MM.1S (cell line): ENCODE measurements at regions not wholly inside any gene's neighbourhood (a gene's known extent, or its start where the extent isn't known, plus 50 kb on each side); places are given as distances from the start of the nearest gene placed in this dataset.

Experiments used
- DNase-seq: peaks from one replicate; pipeline ENCODE4 v3.0.0-alpha.2; 2015
- H2AFZ ChIP-seq: fragments of 300-600 bp; sonication (generic); 2 replicates; pipeline ENCODE4 v1.6.0; 2016; ENCODE audit warnings: antibody characterized with exemption, low read length
- H3F3A ChIP-seq: fragments of 300-600 bp; sonication (generic); 2 replicates; pipeline ENCODE4 v1.6.1; 2016; ENCODE audit warnings: mild to moderate bottlenecking, antibody characterized with exemption, low read length, moderate library complexity, mixed read lengths; ENCODE audit not compliant: insufficient read depth
- H3K27ac ChIP-seq: fragments of 300-600 bp; sonication (generic); 2 replicates; pipeline ENCODE4 v1.5.1; 2016; ENCODE audit warnings: mild to moderate bottlenecking, low read length
- H3K27me3 ChIP-seq: fragments of 300-600 bp; sonication (generic); replicated peaks from 2 replicates; pipeline ENCODE4 v1.6.0; 2016; ENCODE audit warnings: low read length; ENCODE audit not compliant: insufficient read depth
- H3K36me3 ChIP-seq: fragments of 300-600 bp; sonication (generic); replicated peaks from 2 replicates; pipeline ENCODE4 v1.6.1; 2016; ENCODE audit warnings: mild to moderate bottlenecking, low read length, mixed read lengths; ENCODE audit not compliant: insufficient read depth
- H3K4me1 ChIP-seq: fragments of 300-600 bp; sonication (generic); 2 replicates; pipeline ENCODE4 v1.6.1; 2016; ENCODE audit warnings: low read length, mixed read lengths
- H3K4me2 ChIP-seq: fragments of 300-600 bp; sonication (generic); 2 replicates; pipeline ENCODE4 v1.6.0; 2016; ENCODE audit warnings: low read depth, low read length
- H3K4me3 ChIP-seq: fragments of 300-600 bp; sonication (generic); 2 replicates; pipeline ENCODE4 v1.5.1; 2016; ENCODE audit warnings: low read length, mixed read lengths
- H3K79me2 ChIP-seq: fragments of 300-600 bp; sonication (generic); 2 replicates; pipeline ENCODE4 v1.6.1; 2016; ENCODE audit warnings: mixed run types, low read length, mixed read lengths
- H3K9ac ChIP-seq: fragments of 300-600 bp; sonication (generic); 2 replicates; pipeline ENCODE4 v1.6.1; 2016; ENCODE audit warnings: low read length, mixed read lengths
- H3K9me2 ChIP-seq: fragments of 300-600 bp; sonication (generic); replicated peaks from 2 replicates; pipeline ENCODE4 v1.6.1; 2016; ENCODE audit warnings: mild to moderate bottlenecking, low read length, mixed read lengths; ENCODE audit not compliant: insufficient read depth
- H3K9me3 ChIP-seq: fragments of 300-600 bp; sonication (generic); replicated peaks from 2 replicates; pipeline ENCODE4 v1.6.1; 2016; ENCODE audit warnings: mild to moderate bottlenecking, low read length, mixed read lengths; ENCODE audit not compliant: insufficient read depth
- H4K20me1 ChIP-seq: fragments of 300-600 bp; sonication (generic); 2 replicates; pipeline ENCODE4 v1.6.1; 2016; ENCODE audit warnings: mild to moderate bottlenecking, low read length, moderate library complexity, mixed read lengths; ENCODE audit not compliant: insufficient read depth
- EZH2 ChIP-seq: fragments of 300-600 bp; sonication (generic); optimal IDR thresholded peaks from 2 replicates; pipeline ENCODE3; 2017; ENCODE audit warnings: low read depth, mild to moderate bottlenecking, antibody characterized with exemption, low read length, mixed read lengths
- EZH2phosphoT487 ChIP-seq: fragments of 300-600 bp; sonication (generic); IDR thresholded peaks from 2 replicates; pipeline ENCODE4 v1.6.1; 2018; ENCODE audit warnings: antibody characterized with exemption, low read length
- TF ChIP-seq, protein P1 (sequence below): fragments of 300-600 bp; sonication (generic); IDR thresholded peaks from 2 replicates; pipeline ENCODE4 v1.5.1; 2016; ENCODE audit warnings: antibody characterized with exemption, low read length, mixed read lengths

DNA sequence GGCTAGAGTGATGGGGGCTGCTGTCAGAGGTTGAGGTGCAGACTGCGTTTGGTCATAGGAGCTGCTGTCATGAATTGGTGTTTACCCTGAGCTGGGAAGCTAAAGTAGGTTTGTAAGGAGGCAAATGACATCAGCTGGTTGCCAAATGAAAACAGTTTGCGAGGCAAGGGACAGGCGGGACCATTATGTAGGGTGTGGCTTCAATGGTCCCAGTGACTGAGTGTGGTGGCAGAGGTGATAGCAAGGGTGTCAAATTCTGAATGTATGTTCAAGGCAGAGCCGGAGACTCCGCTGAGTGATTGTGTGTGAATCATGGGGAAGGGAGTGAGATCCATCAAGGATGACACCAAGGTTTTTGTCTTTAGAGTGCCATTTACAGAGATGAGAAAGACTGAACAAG lies 359.5 kb downstream of the VRK1 start:
- no peaks in the 10 kb centered on the region for H3K79me2 ChIP-seq
- H3K4me2 ChIP-seq, result no peak overlapping the region
- no peaks in the 10 kb centered on the region for H3K27me3 ChIP-seq
- H3K36me3 ChIP-seq, result no peaks in the 10 kb centered on the region
- H3K9me3 ChIP-seq, result no peaks in the 10 kb centered on the region
- H4K20me1 ChIP-seq, result no peaks in the 10 kb centered on the region
- no peaks in the 10 kb centered on the region for H3K9me2 ChIP-seq
- H3K27ac ChIP-seq, result no peak overlapping the region
- H3F3A ChIP-seq, result no peaks in the 10 kb centered on the region
- TF ChIP-seq EZH2, result no peak
- no peak for TF ChIP-seq EZH2phosphoT487
- TF ChIP-seq, protein P1, sequence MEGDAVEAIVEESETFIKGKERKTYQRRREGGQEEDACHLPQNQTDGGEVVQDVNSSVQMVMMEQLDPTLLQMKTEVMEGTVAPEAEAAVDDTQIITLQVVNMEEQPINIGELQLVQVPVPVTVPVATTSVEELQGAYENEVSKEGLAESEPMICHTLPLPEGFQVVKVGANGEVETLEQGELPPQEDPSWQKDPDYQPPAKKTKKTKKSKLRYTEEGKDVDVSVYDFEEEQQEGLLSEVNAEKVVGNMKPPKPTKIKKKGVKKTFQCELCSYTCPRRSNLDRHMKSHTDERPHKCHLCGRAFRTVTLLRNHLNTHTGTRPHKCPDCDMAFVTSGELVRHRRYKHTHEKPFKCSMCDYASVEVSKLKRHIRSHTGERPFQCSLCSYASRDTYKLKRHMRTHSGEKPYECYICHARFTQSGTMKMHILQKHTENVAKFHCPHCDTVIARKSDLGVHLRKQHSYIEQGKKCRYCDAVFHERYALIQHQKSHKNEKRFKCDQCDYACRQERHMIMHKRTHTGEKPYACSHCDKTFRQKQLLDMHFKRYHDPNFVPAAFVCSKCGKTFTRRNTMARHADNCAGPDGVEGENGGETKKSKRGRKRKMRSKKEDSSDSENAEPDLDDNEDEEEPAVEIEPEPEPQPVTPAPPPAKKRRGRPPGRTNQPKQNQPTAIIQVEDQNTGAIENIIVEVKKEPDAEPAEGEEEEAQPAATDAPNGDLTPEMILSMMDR, result no peak
- no peak overlapping the region for H3K9ac ChIP-seq
- DNase-seq, result no peak
- H3K4me3 ChIP-seq, result no peak overlapping the region
- no peaks in the 10 kb centered on the region for H3K4me1 ChIP-seq
- no peak overlapping the region for H2AFZ ChIP-seq

GRCh38 chr14:97158102-97158501 lies 360.9 kb downstream of the VRK1 start:
- H3F3A ChIP-seq, result no peaks in the 10 kb centered on the region
- no peaks in the 10 kb centered on the region for H3K27me3 ChIP-seq
- H3K79me2 ChIP-seq, result no peaks in the 10 kb centered on the region
- no peaks in the 10 kb centered on the region for H3K9me3 ChIP-seq
- no peak overlapping the region for H3K4me3 ChIP-seq
- no peaks in the 10 kb centered on the region for H4K20me1 ChIP-seq
- DNase-seq, result no peak
- no peaks in the 10 kb centered on the region for H3K4me1 ChIP-seq
- H3K9ac ChIP-seq, result no peak overlapping the region
- no peaks in the 10 kb centered on the region for H3K36me3 ChIP-seq
- no peak overlapping the region for H3K27ac ChIP-seq
- H2AFZ ChIP-seq, result no peak overlapping the region
- no peaks in the 10 kb centered on the region for H3K9me2 ChIP-seq
- TF ChIP-seq, protein P1, result no peak
- TF ChIP-seq EZH2phosphoT487 (no peak), EZH2 (no peak)
- H3K4me2 ChIP-seq, result no peak overlapping the region

DNA sequence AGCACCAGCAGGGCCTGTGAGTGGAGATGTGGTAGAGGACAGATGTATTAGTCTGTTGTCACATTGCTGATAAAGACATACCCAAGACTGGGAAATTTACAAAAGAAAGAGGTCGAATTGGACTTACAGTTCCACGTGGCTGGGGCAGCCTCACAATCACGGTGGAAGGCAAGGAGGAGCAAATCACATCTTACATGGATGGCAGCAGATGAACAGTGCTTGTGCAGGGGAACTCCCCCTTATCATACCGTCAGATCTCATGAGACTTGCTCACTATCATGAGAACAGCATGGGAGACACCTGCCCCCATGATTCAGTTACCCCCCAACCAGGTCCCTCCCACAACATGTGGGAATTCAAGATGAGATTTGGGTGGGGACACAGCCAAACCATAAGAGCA lies 361.9 kb downstream of the VRK1 start:
- Histone ChIP-seq H3K9me2 (no peaks in the 10 kb centered on the region), H3F3A (no peaks in the 10 kb centered on the region), H3K36me3 (no peaks in the 10 kb centered on the region), H4K20me1 (no peaks in the 10 kb centered on the region), H3K4me2 (no peak overlapping the region), H3K27ac (no peak overlapping the region), H3K9me3 (no peaks in the 10 kb centered on the region), H3K4me3 (no peak overlapping the region), H3K9ac (no peak overlapping the region), H3K27me3 (no peaks in the 10 kb centered on the region), H3K4me1 (no peaks in the 10 kb centered on the region), H2AFZ (no peak overlapping the region), H3K79me2 (no peaks in the 10 kb centered on the region)
- TF ChIP-seq, protein P1, result no peak
- TF ChIP-seq EZH2phosphoT487 (no peak), EZH2 (no peak)
- DNase-seq, result no peak
